ENCODE measurements at regions not wholly inside any gene's neighbourhood (a gene's known extent, or its start where the extent isn't known, plus 50 kb on each side); places are given as distances from the start of the nearest gene placed in this dataset.

GRCh38 chr17:52647411-52647810 is 488.9 kb upstream of the CA10 start:
- TF ChIP-seq CTCF (conservative IDR thresholded peaks at IDR 0.05; ENCODE audit: low read depth, low read length) (no peak), EZH2 (IDR thresholded peaks at IDR 0.05; ENCODE audit: borderline replicate concordance, low read depth, low read length, poor library complexity, severe bottlenecking) (no peak)

Data from A673 (cell line).